ENCODE measurements at regions not wholly inside any gene's neighbourhood (a gene's known extent, or its start where the extent isn't known, plus 50 kb on each side); places are given as distances from the start of the nearest gene placed in this dataset.
A peak's percentile ranks its signal among the peaks of the same experiment; 100 is the strongest.

- Mint-ChIP-seq H3K27ac (no peak overlapping the region), H3K27me3 (ENCODE audit: low read depth, poor library complexity) (peaks cover 3% of the 10 kb centered on the region), H3K9me3 (no peaks in the 10 kb centered on the region), H3K4me3 (no peak overlapping the region), H3K4me1 (no peaks in the 10 kb centered on the region), H3K36me3 (ENCODE audit: low read depth) (no peaks in the 10 kb centered on the region)
- DNase-seq: no peak
- TF ChIP-seq CTCF (IDR thresholded peaks at IDR 0.05): no peak
Measured at GRCh38 chr12:33586576-33586975, 147.0 kb upstream of the SYT10 start.

- no peak for TF ChIP-seq CTCF (IDR thresholded peaks at IDR 0.05)
- Mint-ChIP-seq H3K4me3 (no peak overlapping the region), H3K27me3 (ENCODE audit: low read depth, poor library complexity) (peaks cover 3% of the 10 kb centered on the region), H3K4me1 (no peaks in the 10 kb centered on the region), H3K36me3 (ENCODE audit: low read depth) (no peaks in the 10 kb centered on the region), H3K9me3 (no peaks in the 10 kb centered on the region), H3K27ac (no peak overlapping the region)
- DNase-seq: no peak
Measured at GRCh38 chr12:33587354-33587753, 147.7 kb upstream of the SYT10 start.

DNA sequence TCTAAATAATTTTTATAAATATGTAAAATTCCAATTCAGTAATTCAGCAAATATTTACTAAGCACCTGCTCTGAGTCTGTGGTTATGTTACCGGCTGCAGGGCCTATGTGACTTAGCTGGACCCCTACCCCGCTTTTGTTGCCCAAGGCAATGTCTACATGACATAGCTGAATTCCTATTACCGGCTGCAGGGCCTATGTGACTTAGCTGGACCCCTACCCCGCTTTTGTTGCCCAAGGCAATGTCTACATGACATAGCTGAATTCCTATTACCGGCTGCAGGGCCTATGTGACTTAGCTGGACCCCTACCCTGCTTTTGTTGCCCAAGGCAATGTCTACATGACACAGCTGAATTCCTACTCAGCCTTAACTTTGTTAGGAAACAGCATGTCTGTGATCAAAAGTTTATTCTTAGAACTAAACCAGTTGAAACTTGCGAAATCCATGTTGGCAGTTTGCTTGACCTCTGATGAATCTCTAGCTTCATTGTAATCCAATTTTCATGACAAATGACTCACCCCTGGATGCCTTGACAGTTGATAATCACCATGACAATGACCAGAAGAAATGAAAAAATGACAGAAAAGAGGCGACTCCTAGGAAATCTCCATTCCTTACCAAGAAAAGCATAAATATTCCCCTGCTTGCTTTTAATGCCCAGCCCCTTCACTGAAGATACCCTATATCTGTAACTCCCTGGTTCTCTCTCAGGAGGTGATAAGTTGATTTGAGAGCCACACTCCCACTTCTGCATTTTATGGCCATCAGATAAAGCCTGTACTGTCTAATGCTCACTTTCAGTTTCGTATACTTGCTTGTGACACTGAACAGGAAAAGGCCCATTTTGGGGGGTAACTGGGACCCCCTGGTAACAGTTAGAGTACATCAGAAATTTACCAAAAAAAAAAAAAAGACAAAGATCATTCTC is 148.4 kb upstream of the SYT10 start:
- TF ChIP-seq CTCF (IDR thresholded peaks at IDR 0.05): no peak
- H3K4me3 Mint-ChIP-seq: no peak overlapping the region
- DNase-seq: no peak
- peaks cover 3% of the 10 kb centered on the region for H3K27me3 Mint-ChIP-seq (ENCODE audit: low read depth, poor library complexity)
- H3K36me3 Mint-ChIP-seq (ENCODE audit: low read depth): no peaks in the 10 kb centered on the region
- H3K27ac Mint-ChIP-seq: no peak overlapping the region
- no peaks in the 10 kb centered on the region for H3K9me3 Mint-ChIP-seq
- H3K4me1 Mint-ChIP-seq: no peaks in the 10 kb centered on the region

- Mint-ChIP-seq H3K36me3 (ENCODE audit: low read depth) (no peaks in the 10 kb centered on the region), H3K27me3 (ENCODE audit: low read depth, poor library complexity) (peaks cover 3% of the 10 kb centered on the region), H3K4me1 (no peaks in the 10 kb centered on the region), H3K9me3 (no peaks in the 10 kb centered on the region), H3K4me3 (no peak overlapping the region), H3K27ac (no peak overlapping the region)
- no peak for TF ChIP-seq CTCF (IDR thresholded peaks at IDR 0.05)
- no peak for DNase-seq
Measured at GRCh38 chr12:33588725-33589405, 149.2 kb upstream of the SYT10 start.

DNA sequence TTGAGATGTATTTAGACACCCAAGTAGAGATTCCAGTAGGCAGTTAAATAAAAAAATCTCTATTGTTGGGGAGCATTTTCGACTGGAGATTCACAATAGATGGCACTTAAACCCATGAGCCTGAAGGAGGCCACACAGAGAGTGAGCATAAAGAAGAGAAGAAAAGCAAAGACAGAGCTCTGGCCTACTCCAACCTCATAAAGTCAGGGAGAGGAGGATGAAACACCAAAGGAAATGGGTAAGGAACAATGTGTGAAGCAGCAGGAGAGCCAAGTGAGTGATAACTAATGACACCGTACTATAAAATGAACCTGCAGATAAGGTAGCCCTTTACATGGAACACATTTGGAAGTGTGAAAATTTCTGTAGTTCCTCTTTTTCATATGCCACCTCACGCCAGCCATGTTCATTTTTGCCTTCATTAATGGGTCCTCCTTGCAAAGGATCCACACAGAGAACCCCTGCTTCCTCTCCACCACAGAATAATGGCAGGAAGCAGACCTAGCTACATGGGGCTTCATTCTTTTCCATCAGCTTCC is 150.0 kb upstream of the SYT10 start:
- no peak for DNase-seq
- Mint-ChIP-seq H3K36me3 (ENCODE audit: low read depth) (no peaks in the 10 kb centered on the region), H3K4me1 (no peaks in the 10 kb centered on the region), H3K9me3 (no peaks in the 10 kb centered on the region), H3K27ac (peak overlapping the region; percentile 41), H3K27me3 (ENCODE audit: low read depth, poor library complexity) (peaks cover 6% of the 10 kb centered on the region), H3K4me3 (no peak overlapping the region)
- no peak for TF ChIP-seq CTCF (IDR thresholded peaks at IDR 0.05)
